ENCODE measurements at regions not wholly inside any gene's neighbourhood (a gene's known extent, or its start where the extent isn't known, plus 50 kb on each side); places are given as distances from the start of the nearest gene placed in this dataset.

GRCh38 chr9:82513976-82514735 lies 525.6 kb downstream of the SPATA31D1 start:
- DNase-seq = no peak

DNA sequence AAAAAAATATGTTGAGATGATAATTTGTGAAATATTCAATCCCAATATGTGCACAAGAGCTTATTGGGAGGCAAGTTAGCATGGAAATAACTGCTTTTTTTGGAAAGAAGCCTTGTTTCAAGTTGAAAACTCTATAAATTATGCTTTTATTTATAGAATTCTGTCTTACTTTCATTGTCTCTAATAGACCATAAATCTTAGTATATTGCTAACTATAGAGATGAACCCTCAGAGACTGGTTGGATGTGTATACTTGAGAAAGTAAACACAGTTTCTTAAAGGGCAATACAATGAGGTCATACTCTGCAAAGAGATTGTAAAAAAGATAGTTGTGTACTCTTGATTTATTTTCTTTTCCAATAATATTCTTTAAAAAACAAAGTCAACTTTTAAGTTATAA lies 530.3 kb downstream of the SPATA31D1 start:
- no peak for DNase-seq

DNA sequence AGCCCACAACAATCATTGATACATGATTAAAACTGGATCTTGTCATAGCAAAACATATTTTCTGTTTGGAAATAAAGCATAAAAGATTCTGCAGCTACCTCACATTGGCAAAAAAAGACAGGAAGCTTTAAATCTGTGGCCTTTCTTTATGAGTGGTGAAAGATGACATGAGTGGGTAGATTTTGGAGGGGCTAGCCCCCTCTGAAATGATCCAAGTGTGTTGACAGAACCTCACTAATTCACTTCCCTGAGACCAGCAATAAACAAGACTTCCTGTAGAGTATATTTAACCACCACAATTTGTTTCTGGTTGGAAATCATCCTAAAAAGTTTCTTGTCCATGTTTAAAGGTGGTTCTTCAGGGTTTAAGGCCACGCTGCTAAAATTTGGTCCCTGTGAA lies 530.8 kb downstream of the SPATA31D1 start:
- no peak for DNase-seq

- DNase-seq = no peak
Measured at GRCh38 chr9:82524407-82524806, 535.8 kb downstream of the SPATA31D1 start.

DNA sequence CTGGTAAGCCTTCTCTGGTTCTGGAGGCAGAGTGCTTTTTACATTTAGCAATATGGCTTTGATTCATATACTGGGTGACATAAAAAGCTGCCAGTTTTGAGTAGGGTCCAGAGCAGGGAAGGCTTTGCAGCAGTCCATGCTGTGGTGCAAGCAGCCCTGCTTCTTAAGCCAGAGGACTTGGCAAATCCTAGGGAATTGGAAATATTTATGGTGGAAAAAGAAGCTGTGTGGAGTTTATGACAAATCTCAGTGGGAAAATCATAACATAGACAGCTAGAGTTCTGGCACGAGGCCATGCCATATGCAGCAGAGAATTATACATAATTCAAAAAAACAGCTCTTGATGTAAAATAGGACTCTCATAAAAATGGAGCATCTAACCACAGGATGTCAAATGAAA lies 536.4 kb downstream of the RASEF start:
- no peak for DNase-seq

DNA sequence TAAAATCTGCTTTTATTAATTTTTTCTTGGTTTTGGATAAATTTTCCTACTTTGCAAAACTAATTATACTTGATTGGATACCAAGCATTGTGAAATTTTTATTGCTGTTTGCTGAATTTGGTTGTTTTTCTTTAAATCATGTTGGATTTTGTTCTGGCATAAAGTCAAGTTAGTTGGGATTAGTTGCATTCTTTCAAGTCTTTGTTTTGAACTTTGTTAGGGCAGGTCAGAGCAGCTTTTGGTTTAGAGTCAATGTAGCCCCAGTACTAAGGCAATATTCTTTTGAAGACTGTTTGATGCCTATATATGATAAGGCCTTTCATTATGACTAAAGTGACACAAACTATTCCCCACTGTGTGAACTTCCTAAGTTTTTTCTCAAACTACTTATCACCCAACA lies 531.1 kb downstream of the RASEF start:
- no peak for DNase-seq

DNA sequence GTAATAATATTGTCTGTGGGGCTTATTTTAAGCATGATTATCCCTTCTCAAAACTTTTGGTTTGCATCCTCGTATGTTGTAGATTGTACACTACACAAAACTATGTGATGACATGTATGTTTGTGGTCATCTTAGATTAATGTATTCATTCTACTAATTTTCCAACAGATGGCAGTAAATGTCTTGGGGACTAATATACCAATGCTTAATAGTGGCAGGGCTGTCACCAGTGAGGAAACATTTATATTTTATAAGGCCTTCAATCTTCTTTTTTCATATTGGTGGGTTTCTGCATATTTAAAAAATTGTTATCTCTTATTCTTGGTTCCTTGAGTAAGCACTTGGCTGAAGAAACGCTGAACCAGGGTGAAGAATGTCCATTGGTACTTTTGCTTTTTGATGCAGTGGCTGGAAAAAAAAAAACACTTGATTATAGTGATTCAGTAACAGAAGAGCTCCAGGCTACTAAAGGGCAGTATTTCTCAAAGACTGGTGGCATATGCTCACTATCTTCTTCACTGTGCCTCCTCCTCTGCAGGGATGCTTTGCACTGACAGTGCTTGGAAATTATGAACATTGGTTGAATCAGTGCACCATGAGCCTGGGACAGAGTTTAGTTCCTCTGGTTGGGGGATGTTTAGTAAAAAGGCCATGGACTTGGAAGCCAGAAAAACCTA lies 530.3 kb downstream of the RASEF start:
- peak; percentile 36 for DNase-seq

GRCh38 chr9:82535432-82535998 lies 527.4 kb downstream of the RASEF start:
- DNase-seq = no peak

DNA sequence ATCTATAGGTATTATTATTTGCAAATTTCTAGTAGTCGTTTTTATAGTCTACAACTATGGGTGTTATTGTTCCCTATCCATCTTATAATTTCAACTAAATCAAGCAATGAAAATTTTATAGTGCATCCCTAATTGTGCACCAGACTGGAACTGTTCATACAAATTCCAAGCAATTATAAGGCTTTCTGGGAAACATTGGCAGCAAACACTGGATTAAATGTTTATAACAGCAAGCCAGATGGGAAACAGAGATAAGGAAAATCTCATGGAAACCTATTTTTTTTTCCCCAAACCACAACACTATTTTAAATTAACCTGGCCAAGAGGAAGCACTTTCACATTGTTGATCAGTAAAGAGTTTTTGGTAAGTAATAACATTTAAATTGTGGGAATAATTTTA lies 524.3 kb downstream of the RASEF start:
- no peak for DNase-seq

GRCh38 chr9:82539146-82539545 lies 523.8 kb downstream of the RASEF start:
- DNase-seq = no peak

GRCh38 chr9:82539856-82540579 lies 522.9 kb downstream of the RASEF start:
- no peak for DNase-seq

DNA sequence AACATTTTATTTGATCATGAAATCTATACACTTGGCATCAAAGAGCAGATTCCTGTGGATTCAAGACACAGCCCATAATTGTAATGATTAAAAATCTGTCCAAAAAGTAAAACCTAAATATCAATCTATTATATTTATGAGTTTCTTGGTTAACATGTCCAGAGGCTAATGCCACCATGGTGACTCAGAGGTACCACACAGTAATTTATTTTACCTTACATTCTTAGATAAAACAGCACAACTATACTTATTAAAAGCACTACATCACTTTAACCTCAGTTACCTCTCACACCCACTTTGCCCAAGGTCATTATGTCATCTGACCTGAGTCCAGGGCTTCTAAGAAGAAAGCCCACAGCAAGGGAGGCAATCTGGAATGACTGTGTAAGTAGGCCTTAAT lies 519.2 kb downstream of the RASEF start:
- DNase-seq = no peak

GRCh38 chr9:82546136-82546535 lies 516.8 kb downstream of the RASEF start:
- no peak for DNase-seq

GRCh38 chr9:82547995-82548394 lies 514.9 kb downstream of the RASEF start:
- no peak for DNase-seq

DNA sequence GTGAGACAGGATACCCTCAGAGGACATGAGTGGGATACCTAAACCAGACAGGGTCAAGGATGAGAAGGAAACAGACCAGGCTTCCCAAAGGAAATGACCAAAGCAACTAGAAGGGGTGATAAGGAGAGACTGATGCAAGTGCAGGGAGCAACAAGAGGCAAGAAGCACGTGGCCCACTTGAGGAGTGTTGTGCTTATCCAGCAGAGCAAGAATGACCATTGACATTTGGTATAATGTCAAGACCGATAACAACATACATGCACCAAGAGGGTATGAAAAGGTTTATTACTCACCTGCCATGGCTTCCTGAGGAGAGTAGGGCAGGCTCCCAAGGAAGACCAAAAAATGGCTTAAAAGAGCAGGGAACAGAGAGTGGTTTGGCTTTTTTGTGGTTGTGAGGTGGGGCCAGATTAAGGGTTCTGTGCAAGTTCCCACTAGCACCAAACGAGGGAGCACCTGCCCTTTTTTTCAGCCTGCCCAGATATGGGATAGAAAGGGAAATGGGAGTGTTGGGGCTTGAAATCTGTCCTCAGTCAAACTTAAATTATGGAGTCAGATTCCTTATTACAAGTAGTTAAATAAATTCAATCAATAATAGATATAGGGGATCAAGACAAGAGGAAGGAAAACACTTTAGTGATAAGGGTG lies 513.6 kb downstream of the RASEF start:
- no peak for DNase-seq

DNA sequence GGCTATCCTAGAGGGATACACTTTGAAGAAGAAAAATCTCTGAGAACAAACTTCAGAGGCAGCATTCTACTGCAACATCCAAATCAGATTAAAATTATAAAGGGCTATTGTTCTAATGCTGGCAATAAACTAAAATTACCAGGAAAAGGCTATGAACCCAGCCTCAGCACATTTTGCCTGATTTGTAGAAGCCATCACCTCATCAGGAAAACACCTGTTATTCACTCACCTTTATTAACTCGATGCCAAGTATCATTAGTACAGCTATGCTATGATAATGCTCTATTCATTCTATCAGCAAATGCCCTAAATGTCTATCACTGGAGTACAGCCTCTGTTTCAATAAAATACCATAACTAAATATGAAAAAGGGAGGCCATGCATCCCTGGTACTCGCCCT lies 510.2 kb downstream of the RASEF start:
- no peak for DNase-seq

DNA sequence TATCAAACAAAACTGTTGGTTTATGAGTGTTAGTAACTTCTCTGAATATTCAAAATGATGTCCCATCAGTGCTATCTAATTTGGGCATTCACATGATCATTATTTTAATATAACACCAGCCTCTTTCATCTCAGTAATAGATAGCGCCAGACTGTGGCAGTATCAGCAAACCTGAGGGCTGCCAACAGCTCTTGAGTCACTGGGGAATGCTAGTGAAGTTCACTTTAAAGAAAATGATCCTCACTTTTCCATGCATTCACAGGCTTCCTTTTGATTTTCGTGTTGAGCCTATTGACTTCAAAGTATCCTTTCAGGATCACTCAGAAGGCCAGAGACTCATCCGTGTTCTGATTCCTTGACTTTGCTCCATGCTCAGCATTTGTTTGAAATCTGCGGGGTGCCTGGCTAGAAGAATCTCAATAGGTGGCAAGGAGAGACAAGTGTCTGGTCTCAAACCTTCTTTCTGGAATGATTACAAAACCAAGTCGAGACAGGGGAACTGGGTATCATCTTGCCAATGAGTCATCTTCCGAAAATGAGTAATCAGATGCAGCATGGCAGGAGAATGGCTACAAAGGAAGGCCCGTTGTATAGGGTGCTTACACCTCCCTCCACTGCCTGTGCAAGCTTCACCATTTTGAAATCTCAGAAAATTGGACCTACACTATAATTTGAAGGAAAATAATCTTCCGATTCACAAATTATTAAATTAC lies 509.1 kb downstream of the RASEF start:
- no peak for DNase-seq

- DNase-seq = no peak
Measured at GRCh38 chr9:82554381-82554780, 508.6 kb downstream of the RASEF start.

- no peak for DNase-seq
Measured at GRCh38 chr9:82555031-82555430, 507.9 kb downstream of the RASEF start.

DNA sequence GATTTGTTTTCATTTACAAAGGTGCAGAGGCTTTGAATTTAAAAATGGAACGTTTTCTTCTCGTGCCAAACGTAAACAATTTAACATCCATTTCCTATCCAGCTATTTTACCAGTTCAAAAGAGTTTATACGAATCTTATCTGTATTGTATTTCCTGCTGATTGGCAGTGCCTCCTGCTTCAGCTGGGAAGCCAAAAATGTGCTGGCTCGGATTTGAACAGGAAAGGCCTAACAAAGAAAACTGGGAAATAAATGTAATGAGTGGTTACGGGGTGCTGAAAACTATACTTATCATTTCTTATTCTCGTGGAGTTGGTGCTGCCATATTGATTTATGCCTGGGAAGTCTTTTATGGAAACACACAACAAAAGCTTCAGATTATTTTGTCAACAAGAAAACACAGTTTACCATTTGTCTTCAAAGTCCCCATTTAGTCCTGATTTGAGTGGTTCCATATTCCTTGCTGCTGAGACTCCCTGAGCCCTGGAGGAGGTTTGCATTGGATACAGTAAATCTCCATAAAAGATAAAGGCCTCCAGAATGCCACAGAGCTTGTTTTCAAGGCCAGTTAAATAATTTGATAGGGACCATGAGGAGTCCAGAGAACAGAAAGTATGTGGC lies 507.4 kb downstream of the RASEF start:
- DNase-seq = no peak

DNA sequence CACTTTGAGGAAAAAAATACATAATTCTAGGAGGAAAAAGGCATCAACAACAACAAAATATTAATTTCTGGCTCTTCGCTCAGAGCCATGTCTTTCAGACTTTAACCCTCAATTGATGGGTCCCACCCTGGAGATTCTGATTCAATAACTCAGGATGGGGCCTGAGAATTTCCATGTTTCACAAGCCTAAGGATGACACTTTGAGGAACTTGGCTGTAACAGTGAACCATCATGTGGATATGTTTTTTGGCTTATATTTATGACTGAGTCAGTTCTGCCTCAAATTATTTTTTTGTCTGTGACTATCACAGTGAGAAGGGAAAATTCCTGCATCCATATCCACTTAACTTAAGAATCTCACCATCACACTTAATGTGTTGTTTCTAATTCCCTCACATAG lies 504.6 kb downstream of the RASEF start:
- no peak for DNase-seq
